Endothelial cell of hepatic sinusoid (primary cell): ENCODE measurements at regions not wholly inside any gene's neighbourhood (a gene's known extent, or its start where the extent isn't known, plus 50 kb on each side); places are given as distances from the start of the nearest gene placed in this dataset.

ENCODE experiments used
- in situ Hi-C: cut with HindIII; loops from 2 replicates; pipeline ENCODE4 v1.10.0; 2017; ENCODE audit warnings: low sequenced_read_pairs

GRCh38 chr18:68469049-68469625 is 245.8 kb downstream of the TMX3 start:
- in situ Hi-C loops, result no loop called here

DNA sequence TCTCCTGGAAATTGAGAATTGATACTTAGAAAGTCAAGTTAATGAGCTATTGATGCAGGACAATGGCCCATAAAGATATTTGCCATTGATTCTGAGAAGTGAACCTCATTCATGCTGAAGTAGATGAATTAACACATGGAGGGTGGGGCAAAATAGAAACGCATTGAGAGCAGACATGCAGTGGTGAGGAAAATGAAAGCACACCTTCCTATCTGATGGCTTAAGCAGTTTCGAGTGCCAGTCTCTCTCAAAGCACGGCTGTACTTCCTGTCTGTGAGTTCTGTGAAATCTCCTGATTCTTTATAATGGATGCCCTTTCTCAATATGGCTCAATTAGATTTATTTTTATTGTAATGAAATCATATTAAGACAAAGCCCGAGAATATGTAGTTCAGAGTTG is 247.0 kb downstream of the TMX3 start:
- in situ Hi-C loops, result no loop called here

DNA sequence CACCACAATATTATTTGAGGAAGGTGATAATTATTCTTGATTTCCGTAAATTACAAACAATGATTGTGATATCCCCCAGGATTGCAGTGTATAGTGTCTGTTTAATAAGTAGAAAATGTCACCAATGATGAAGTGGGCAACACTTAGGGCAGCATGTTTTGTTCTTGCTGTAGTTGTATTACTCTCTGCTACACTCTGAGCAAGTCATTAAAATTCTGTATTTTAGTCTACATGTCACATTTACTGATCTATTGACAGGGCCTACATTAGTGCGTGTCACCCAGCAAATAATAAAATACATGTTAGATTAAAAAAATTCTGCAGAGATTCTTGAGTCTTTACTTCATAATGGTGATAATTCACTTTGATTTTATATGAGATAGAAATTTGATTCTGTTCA is 247.6 kb downstream of the TMX3 start:
- in situ Hi-C loops, result no loop called here

DNA sequence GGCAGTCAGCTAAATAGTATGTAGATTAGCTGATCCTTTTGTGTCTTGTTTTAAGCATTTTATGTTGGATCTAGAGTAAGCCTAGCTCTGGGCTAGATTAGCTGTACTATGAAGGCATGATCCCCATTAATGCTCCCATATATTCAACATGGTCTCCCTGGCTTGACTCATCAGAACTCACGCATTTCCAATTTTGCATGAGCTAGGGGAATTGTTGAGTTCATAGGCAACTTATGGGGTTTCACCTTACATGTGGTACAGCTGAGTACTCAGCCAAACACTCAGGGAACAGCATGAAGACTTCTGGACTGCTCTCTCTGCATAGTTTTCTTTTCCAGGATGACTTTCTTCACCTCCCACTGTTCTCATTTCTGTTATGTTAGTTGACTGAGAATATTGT is 248.2 kb downstream of the TMX3 start:
- in situ Hi-C loops, result no loop called here

GRCh38 chr18:68462766-68463165 is 252.1 kb downstream of the TMX3 start:
- in situ Hi-C loops, result no loop called here

DNA sequence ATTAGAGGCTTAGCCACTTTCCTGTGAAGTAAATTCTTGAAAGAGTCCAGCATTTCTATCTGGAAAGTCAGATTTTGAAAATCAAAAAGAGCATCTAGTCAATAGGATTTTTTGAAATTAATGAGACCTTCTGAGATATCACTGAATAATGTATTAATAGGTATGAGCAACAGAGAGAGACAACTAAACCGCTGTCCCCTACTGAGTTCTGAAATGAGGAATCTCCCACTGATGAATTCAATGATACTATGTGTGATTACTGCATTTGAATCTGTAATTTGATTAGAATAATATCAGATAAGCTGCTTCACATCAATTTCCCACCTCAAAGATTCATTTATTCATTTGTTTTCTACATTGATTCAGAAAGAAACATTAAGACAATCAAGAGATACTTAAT is 252.8 kb downstream of the TMX3 start:
- in situ Hi-C loops, result no loop called here

DNA sequence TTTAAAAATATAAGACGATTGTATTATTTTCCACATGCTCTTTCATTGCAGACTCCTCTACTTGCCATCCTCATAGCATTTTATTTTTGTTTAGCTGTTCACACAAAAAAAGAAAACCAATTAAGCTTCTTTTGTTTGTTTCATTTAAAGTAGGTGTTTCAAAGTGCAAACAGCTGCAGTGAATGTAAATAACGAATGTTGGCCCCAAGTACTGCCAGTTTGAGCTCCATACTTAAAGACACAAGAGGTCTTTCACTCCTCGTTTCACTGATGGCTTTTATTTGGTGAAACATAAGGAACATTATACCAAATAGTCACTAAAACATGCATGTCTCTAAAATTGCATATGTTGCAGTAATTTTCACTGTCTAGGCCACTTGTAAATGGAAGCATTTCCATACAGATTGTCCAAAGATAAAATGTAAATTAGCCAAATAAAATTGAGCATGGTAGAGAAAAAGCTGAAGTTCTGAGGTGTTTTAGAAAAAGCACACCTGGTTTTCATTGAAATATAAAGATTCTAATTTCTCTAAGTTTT is 253.4 kb downstream of the TMX3 start:
- in situ Hi-C loops, result no loop called here

- in situ Hi-C loops, result no loop called here
Observed at GRCh38 chr18:68459968-68460367, 254.9 kb downstream of the TMX3 start.

- in situ Hi-C loops, result no loop called here
Observed at GRCh38 chr18:68456985-68457384, 257.9 kb downstream of the TMX3 start.

- in situ Hi-C loops, result no loop called here
Observed at GRCh38 chr18:68455229-68455603, 259.7 kb downstream of the TMX3 start.

- in situ Hi-C loops, result no loop called here
Observed at GRCh38 chr18:68454511-68455228, 260.2 kb downstream of the TMX3 start.

- in situ Hi-C loops, result no loop called here
Observed at GRCh38 chr18:68449292-68449691, 265.6 kb downstream of the TMX3 start.

DNA sequence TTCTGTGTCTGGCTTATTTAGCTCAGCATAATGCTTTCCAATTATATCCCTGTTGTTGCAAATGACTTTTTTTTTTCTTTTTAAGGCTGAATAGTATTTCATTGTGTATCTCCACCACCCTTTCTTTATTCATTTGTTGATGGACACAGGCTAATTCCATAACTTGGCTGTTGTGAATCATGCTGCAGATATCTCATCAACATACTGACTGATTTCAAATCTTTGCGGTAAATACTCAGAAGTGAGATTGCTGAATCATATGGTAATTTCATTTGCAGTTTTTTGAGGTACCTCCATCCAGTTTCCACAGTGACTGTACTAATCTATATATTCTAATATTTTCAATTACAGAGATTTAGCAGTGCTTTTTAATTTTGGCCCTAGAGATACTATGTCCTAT is 266.2 kb downstream of the TMX3 start:
- in situ Hi-C loops, result no loop called here

GRCh38 chr18:68447286-68447685 is 267.6 kb downstream of the TMX3 start:
- in situ Hi-C loops, result no loop called here

DNA sequence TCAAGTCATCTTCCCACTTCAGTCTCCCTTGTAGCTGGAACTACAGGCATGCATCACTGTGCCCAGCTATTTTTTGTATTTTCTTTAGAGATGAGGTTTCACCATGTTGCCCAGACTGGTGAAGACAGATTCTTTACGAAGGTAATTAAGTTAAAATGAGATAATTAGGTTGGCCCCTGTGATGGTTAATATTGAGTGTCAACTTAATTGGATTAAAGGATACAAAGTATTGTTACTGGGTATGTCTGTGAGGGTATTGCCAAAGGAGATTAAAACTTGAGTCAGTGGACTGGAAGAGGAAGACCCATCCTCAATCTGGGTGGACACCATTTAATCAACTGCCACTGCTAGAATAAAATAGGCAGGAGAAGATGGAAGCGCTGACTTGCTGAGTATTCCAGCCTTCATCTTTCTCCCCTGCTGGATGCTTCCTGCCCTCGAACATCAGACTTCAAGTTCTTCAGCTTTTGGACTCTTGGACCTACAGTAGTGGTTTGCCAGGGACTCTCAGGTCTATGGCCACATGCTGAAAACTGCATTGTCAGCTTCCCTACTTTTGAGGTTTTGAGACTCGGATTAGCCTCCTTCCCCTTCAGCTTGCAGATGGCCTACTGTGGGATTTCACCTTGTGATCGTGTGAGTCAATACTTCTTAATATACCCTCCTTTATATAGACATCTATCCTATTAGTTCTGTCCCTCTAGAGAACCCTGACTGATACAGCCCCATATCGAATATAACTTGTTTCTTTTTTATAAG is 269.1 kb downstream of the TMX3 start:
- in situ Hi-C loops, result no loop called here

GRCh38 chr18:68445136-68445535 is 269.8 kb downstream of the TMX3 start:
- in situ Hi-C loops, result no loop called here

DNA sequence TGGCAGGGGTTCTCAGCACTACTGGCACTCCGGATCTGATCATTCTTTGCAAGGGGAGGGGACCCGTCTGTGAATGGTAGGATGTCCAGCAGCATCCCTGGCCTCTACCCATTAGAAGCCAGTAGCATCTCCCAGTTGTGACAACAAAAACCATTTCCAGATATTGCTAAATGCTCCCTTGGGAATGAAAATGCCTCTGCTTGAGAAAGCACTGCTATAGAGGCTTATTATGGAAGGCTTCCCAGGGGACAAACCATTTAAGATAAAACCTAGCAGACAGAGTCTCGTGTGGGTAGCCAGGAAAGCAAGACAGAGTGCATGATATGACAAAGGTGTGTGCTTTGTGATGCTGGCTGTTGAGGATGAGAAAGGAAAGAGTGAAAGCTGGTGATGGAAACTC is 273.7 kb downstream of the TMX3 start:
- in situ Hi-C loops, result no loop called here

- in situ Hi-C loops, result no loop called here
Observed at GRCh38 chr18:68440433-68440832, 274.5 kb downstream of the TMX3 start.

- in situ Hi-C loops, result no loop called here
Observed at GRCh38 chr18:68439642-68440041, 275.3 kb downstream of the TMX3 start.

DNA sequence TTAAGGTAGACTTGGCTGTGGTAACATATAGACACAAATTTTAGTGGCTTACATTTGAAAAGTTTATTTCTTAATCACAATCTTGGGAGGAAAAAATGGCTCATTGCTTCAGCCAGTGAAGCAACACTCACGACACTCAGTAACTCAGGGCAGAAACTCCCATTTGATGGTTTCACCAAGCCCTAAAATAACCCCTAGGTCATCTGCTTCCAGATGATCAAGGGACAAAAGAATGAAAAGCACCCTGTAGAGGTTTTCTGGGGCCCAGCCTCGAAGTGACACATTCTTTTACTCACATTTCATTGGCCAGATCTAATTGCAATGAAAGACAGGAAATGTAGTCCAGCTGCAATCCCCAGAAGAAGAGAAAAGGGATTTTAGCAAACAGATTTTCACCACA is 275.9 kb downstream of the TMX3 start:
- in situ Hi-C loops, result no loop called here

DNA sequence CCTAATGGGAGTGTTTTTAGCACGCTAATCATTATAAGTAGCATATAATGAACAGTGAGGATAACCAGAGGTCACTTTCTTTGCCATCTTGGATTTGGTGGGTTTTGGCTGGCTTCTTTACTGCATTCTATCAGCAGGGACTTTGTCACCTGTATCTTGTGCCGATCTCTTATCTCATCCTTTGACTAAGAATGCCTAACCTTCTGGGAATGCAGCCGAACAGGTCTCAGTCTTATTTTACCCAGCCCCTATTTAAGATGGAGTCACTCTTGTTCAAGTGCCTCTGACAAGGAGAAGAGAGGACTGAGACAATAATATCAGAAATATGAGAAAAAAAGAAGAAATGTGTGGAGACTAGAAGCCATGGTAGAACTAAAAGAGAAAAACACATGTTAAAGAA is 276.4 kb downstream of the TMX3 start:
- in situ Hi-C loops, result no loop called here

- in situ Hi-C loops, result no loop called here
Observed at GRCh38 chr18:68436485-68436884, 278.4 kb downstream of the TMX3 start.
